ENCODE measurements at regions not wholly inside any gene's neighbourhood (a gene's known extent, or its start where the extent isn't known, plus 50 kb on each side); places are given as distances from the start of the nearest gene placed in this dataset.

GRCh38 chr4:126993351-126993750, 639.4 kb upstream of the INTU start:
- TF ChIP-seq, protein P1, sequence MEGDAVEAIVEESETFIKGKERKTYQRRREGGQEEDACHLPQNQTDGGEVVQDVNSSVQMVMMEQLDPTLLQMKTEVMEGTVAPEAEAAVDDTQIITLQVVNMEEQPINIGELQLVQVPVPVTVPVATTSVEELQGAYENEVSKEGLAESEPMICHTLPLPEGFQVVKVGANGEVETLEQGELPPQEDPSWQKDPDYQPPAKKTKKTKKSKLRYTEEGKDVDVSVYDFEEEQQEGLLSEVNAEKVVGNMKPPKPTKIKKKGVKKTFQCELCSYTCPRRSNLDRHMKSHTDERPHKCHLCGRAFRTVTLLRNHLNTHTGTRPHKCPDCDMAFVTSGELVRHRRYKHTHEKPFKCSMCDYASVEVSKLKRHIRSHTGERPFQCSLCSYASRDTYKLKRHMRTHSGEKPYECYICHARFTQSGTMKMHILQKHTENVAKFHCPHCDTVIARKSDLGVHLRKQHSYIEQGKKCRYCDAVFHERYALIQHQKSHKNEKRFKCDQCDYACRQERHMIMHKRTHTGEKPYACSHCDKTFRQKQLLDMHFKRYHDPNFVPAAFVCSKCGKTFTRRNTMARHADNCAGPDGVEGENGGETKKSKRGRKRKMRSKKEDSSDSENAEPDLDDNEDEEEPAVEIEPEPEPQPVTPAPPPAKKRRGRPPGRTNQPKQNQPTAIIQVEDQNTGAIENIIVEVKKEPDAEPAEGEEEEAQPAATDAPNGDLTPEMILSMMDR (IDR thresholded peaks at IDR 0.05 in 4 of 5, conservative IDR thresholded peaks at IDR 0.05 in 1 of 5), result no peak
- TF ChIP-seq POLR2A (IDR thresholded peaks at IDR 0.05), result no peak
